Upper lobe of right lung (tissue), 1 donor: ENCODE measurements at regions not wholly inside any gene's neighbourhood (a gene's known extent, or its start where the extent isn't known, plus 50 kb on each side); places are given as distances from the start of the nearest gene placed in this dataset.
"Not testable (repeated sequence)": the region's sequence is repeated elsewhere in the genome, so short reads cannot be mapped to it uniquely, and the experiment has no call there.

Source experiments
- ATAC-seq: fragments of 200-7000 bp; cut with Tn5 transposase; one replicate; pipeline ENCODE4 v1.9.1; 2020; ENCODE audit warnings: mild to moderate bottlenecking, moderate library complexity
- DNase-seq: peaks from one replicate; pipeline ENCODE4 v3.0.0-alpha.2; 2020
- H3K27ac ChIP-seq: fragments of 200-600 bp; one replicate; pipeline ENCODE4 v1.8.0; 2022
- H3K27me3 ChIP-seq: fragments of 200-600 bp; one replicate; pipeline ENCODE4 v1.8.0; 2022; ENCODE audit warnings: mild to moderate bottlenecking
- H3K36me3 ChIP-seq: fragments of 200-600 bp; one replicate; pipeline ENCODE4 v1.8.0; 2022
- H3K4me1 ChIP-seq: fragments of 200-600 bp; one replicate; pipeline ENCODE4 v1.8.0; 2022
- H3K4me3 ChIP-seq: fragments of 200-600 bp; one replicate; pipeline ENCODE4 v1.8.0; 2022; ENCODE audit warnings: mild to moderate bottlenecking
- H3K9me3 ChIP-seq: fragments of 200-600 bp; one replicate; pipeline ENCODE4 v1.8.0; 2022
- intact Hi-C: fragments of 100-400 bp; cut with DNase I; formaldehyde crosslinking; loops from one replicate; pipeline ENCODE4 v1.11.0; 2022
- donor health status: DM: no; HTN: yes; CAD: no; lungs with severe emphysema.

GRCh38 chr22:11017108-11017507 is 4510.9 kb upstream of the OR11H1 start:
- H3K9me3 ChIP-seq, H3K4me1 ChIP-seq, H3K36me3 ChIP-seq, H3K27me3 ChIP-seq, H3K4me3 ChIP-seq, intact Hi-C loops, H3K27ac ChIP-seq, DNase-seq: not testable (repeated sequence)
- peak; percentile 51 for ATAC-seq

GRCh38 chr22:11020522-11020921 is 4507.5 kb upstream of the OR11H1 start:
- H3K9me3 ChIP-seq, H3K4me3 ChIP-seq, H3K36me3 ChIP-seq, H3K4me1 ChIP-seq, H3K27me3 ChIP-seq, DNase-seq, H3K27ac ChIP-seq, intact Hi-C loops: not testable (repeated sequence)
- peak; percentile 17 for ATAC-seq

GRCh38 chr22:11026541-11026940 is 4501.5 kb upstream of the OR11H1 start:
- H3K27me3 ChIP-seq, H3K36me3 ChIP-seq, DNase-seq, H3K4me1 ChIP-seq, ATAC-seq, H3K4me3 ChIP-seq, intact Hi-C loops, H3K27ac ChIP-seq, H3K9me3 ChIP-seq: not testable (repeated sequence)

GRCh38 chr22:11027064-11027463 is 4500.9 kb upstream of the OR11H1 start:
- intact Hi-C loops, H3K27me3 ChIP-seq, H3K9me3 ChIP-seq, H3K27ac ChIP-seq, H3K4me1 ChIP-seq, H3K36me3 ChIP-seq, H3K4me3 ChIP-seq, ATAC-seq, DNase-seq: not testable (repeated sequence)

GRCh38 chr22:11027532-11027931 is 4500.5 kb upstream of the OR11H1 start:
- H3K9me3 ChIP-seq, DNase-seq, H3K27me3 ChIP-seq, H3K27ac ChIP-seq, H3K36me3 ChIP-seq, H3K4me1 ChIP-seq, H3K4me3 ChIP-seq, ATAC-seq, intact Hi-C loops: not testable (repeated sequence)

- DNase-seq, H3K4me3 ChIP-seq, H3K36me3 ChIP-seq, H3K4me1 ChIP-seq, H3K27me3 ChIP-seq, H3K9me3 ChIP-seq, intact Hi-C loops, ATAC-seq, H3K27ac ChIP-seq: not testable (repeated sequence)
These were observed 4499.8 kb upstream of the OR11H1 start for GRCh38 chr22:11028180-11028579.

GRCh38 chr22:11029534-11029933 is 4498.5 kb upstream of the OR11H1 start:
- H3K36me3 ChIP-seq, DNase-seq, H3K27me3 ChIP-seq, H3K4me1 ChIP-seq, H3K27ac ChIP-seq, intact Hi-C loops, H3K4me3 ChIP-seq, H3K9me3 ChIP-seq: not testable (repeated sequence)
- peak; percentile 36 for ATAC-seq

GRCh38 chr22:11029967-11030366 is 4498.0 kb upstream of the OR11H1 start:
- intact Hi-C loops: not testable (repeated sequence)

GRCh38 chr22:11030571-11031410 is 4497.2 kb upstream of the OR11H1 start:
- ATAC-seq, H3K27me3 ChIP-seq, H3K36me3 ChIP-seq, intact Hi-C loops, H3K4me1 ChIP-seq, H3K27ac ChIP-seq, DNase-seq, H3K4me3 ChIP-seq, H3K9me3 ChIP-seq: not testable (repeated sequence)

More at GRCh38 chr22:11029967-11030366, 4498.0 kb upstream of the OR11H1 start:
- H3K27ac ChIP-seq, H3K27me3 ChIP-seq, DNase-seq, H3K9me3 ChIP-seq, H3K4me1 ChIP-seq, H3K36me3 ChIP-seq, ATAC-seq, H3K4me3 ChIP-seq: not testable (repeated sequence)

- intact Hi-C loops, DNase-seq, H3K4me1 ChIP-seq, H3K27ac ChIP-seq, ATAC-seq, H3K4me3 ChIP-seq, H3K36me3 ChIP-seq, H3K27me3 ChIP-seq, H3K9me3 ChIP-seq: not testable (repeated sequence)
These were observed 4495.9 kb upstream of the OR11H1 start for GRCh38 chr22:11032115-11032514.

- intact Hi-C loops, H3K27me3 ChIP-seq, DNase-seq, H3K4me3 ChIP-seq, H3K36me3 ChIP-seq, ATAC-seq, H3K4me1 ChIP-seq, H3K27ac ChIP-seq: not testable (repeated sequence)
- peaks cover 15% of the 10 kb centered on the region for H3K9me3 ChIP-seq
These were observed 4493.4 kb upstream of the OR11H1 start for GRCh38 chr22:11034660-11034987.

- H3K9me3 ChIP-seq: peaks cover 15% of the 10 kb centered on the region
- H3K27me3 ChIP-seq, H3K4me1 ChIP-seq, intact Hi-C loops, H3K36me3 ChIP-seq, DNase-seq, H3K27ac ChIP-seq, H3K4me3 ChIP-seq: not testable (repeated sequence)
- peak; percentile 10 for ATAC-seq
These were observed 4492.7 kb upstream of the OR11H1 start for GRCh38 chr22:11035031-11035873.

- DNase-seq, H3K27me3 ChIP-seq, H3K27ac ChIP-seq, H3K4me3 ChIP-seq, H3K4me1 ChIP-seq, H3K36me3 ChIP-seq, ATAC-seq, intact Hi-C loops: not testable (repeated sequence)
- peaks cover 13% of the 10 kb centered on the region for H3K9me3 ChIP-seq
These were observed 4490.7 kb upstream of the OR11H1 start for GRCh38 chr22:11037314-11037713.

GRCh38 chr22:11037814-11038213 is 4490.2 kb upstream of the OR11H1 start:
- DNase-seq, intact Hi-C loops, H3K27me3 ChIP-seq, H3K36me3 ChIP-seq, H3K4me3 ChIP-seq, ATAC-seq, H3K4me1 ChIP-seq, H3K27ac ChIP-seq: not testable (repeated sequence)
- H3K9me3 ChIP-seq: peaks cover 13% of the 10 kb centered on the region
